ENCODE measurements at regions not wholly inside any gene's neighbourhood (a gene's known extent, or its start where the extent isn't known, plus 50 kb on each side); places are given as distances from the start of the nearest gene placed in this dataset.
"Not testable (repeated sequence)": the region's sequence is repeated elsewhere in the genome, so short reads cannot be mapped to it uniquely, and the experiment has no call there.

GRCh38 chr9:29969856-29970647 lies 2396.8 kb upstream of the C9orf72 start:
- in situ Hi-C loops (cut with MboI; ENCODE audit: low sequenced_read_pairs) = no loop called here

GRCh38 chr9:29974197-29974596 lies 2400.9 kb upstream of the C9orf72 start:
- in situ Hi-C loops (cut with MboI; ENCODE audit: low sequenced_read_pairs) = no loop called here

- in situ Hi-C loops (cut with MboI; ENCODE audit: low sequenced_read_pairs) = no loop called here
Measured at GRCh38 chr9:29976981-29977380, 2403.7 kb upstream of the C9orf72 start.

GRCh38 chr9:29981013-29981412 lies 2403.4 kb upstream of the ACO1 start:
- in situ Hi-C loops (cut with MboI; ENCODE audit: low sequenced_read_pairs) = no loop called here

GRCh38 chr9:29999645-30000044 lies 2384.8 kb upstream of the ACO1 start:
- in situ Hi-C loops (cut with MboI; ENCODE audit: low sequenced_read_pairs) = no loop called here

- in situ Hi-C loops (cut with MboI; ENCODE audit: low sequenced_read_pairs) = no loop called here
Measured at GRCh38 chr9:30010691-30011090, 2373.8 kb upstream of the ACO1 start.

- in situ Hi-C loops (cut with MboI; ENCODE audit: low sequenced_read_pairs) = no loop called here
Measured at GRCh38 chr9:30012622-30013021, 2371.8 kb upstream of the ACO1 start.

GRCh38 chr9:30015073-30015472 lies 2369.4 kb upstream of the ACO1 start:
- in situ Hi-C loops (cut with MboI; ENCODE audit: low sequenced_read_pairs) = no loop called here

- in situ Hi-C loops (cut with MboI; ENCODE audit: low sequenced_read_pairs) = no loop called here
Measured at GRCh38 chr9:30020161-30020560, 2364.3 kb upstream of the ACO1 start.

- in situ Hi-C loops (cut with MboI; ENCODE audit: low sequenced_read_pairs) = no loop called here
Measured at GRCh38 chr9:30035761-30036160, 2348.7 kb upstream of the ACO1 start.

GRCh38 chr9:30036558-30036957 lies 2347.9 kb upstream of the ACO1 start:
- in situ Hi-C loops (cut with MboI; ENCODE audit: low sequenced_read_pairs) = no loop called here

GRCh38 chr9:30039712-30040111 lies 2344.7 kb upstream of the ACO1 start:
- in situ Hi-C loops (cut with MboI; ENCODE audit: low sequenced_read_pairs) = no loop called here

- in situ Hi-C loops (cut with MboI; ENCODE audit: low sequenced_read_pairs) = no loop called here
Measured at GRCh38 chr9:30048396-30048795, 2336.0 kb upstream of the ACO1 start.

- in situ Hi-C loops (cut with MboI; ENCODE audit: low sequenced_read_pairs) = no loop called here
Measured at GRCh38 chr9:30058463-30058862, 2326.0 kb upstream of the ACO1 start.

GRCh38 chr9:30060976-30061375 lies 2323.5 kb upstream of the ACO1 start:
- in situ Hi-C loops (cut with MboI; ENCODE audit: low sequenced_read_pairs) = no loop called here

- in situ Hi-C loops (cut with MboI; ENCODE audit: low sequenced_read_pairs) = no loop called here
Measured at GRCh38 chr9:30065888-30066287, 2318.6 kb upstream of the ACO1 start.

GRCh38 chr9:30069236-30069635 lies 2315.2 kb upstream of the ACO1 start:
- in situ Hi-C loops (cut with MboI; ENCODE audit: low sequenced_read_pairs) = not testable (repeated sequence)

GRCh38 chr9:30075022-30075421 lies 2309.4 kb upstream of the ACO1 start:
- in situ Hi-C loops (cut with MboI; ENCODE audit: low sequenced_read_pairs) = no loop called here

GRCh38 chr9:30075451-30076199 lies 2308.8 kb upstream of the ACO1 start:
- in situ Hi-C loops (cut with MboI; ENCODE audit: low sequenced_read_pairs) = no loop called here

GRCh38 chr9:30078195-30078594 lies 2306.2 kb upstream of the ACO1 start:
- in situ Hi-C loops (cut with MboI; ENCODE audit: low sequenced_read_pairs) = no loop called here

GRCh38 chr9:30089428-30089827 lies 2295.0 kb upstream of the ACO1 start:
- in situ Hi-C loops (cut with MboI; ENCODE audit: low sequenced_read_pairs) = no loop called here

GRCh38 chr9:30103647-30104394 lies 2280.6 kb upstream of the ACO1 start:
- in situ Hi-C loops (cut with MboI; ENCODE audit: low sequenced_read_pairs) = no loop called here

All from HL-60/S4 (cell line).